Liver (tissue), 3 donors: ENCODE measurements at regions not wholly inside any gene's neighbourhood (a gene's known extent, or its start where the extent isn't known, plus 50 kb on each side); places are given as distances from the start of the nearest gene placed in this dataset.

Experiments
- EGR1 ChIP-seq, 2 donors: IDR thresholded peaks; 2 replicates each; pipeline ENCODE4 v1.6.1; 2016 to 2018; ENCODE audit warnings: antibody characterized with exemption in 2 of 2, low read depth in 2 of 2
- FOXA2 ChIP-seq: IDR thresholded peaks from 2 replicates; pipeline ENCODE4 v1.6.1; 2016; ENCODE audit warnings: antibody characterized with exemption
- GABPA ChIP-seq, 2 donors: IDR thresholded peaks in 1 of 2; conservative IDR thresholded peaks in 1 of 2; 2 replicates each; pipeline ENCODE4 v1.6.1; 2016; ENCODE audit warnings: antibody characterized with exemption in 2 of 2, mild to moderate bottlenecking in 1 of 2, moderate library complexity in 1 of 2
- JUND ChIP-seq, 2 donors: IDR thresholded peaks; 2 replicates each; pipeline ENCODE4 v1.6.1; 2016; ENCODE audit warnings: antibody characterized with exemption in 2 of 2
- RAD21 ChIP-seq, 2 donors: IDR thresholded peaks; 2 replicates each; pipeline ENCODE4 v1.6.1; 2016; ENCODE audit warnings: antibody characterized with exemption in 2 of 2, mild to moderate bottlenecking in 2 of 2
- RXRA ChIP-seq, 2 donors: IDR thresholded peaks; 2 replicates each; pipeline ENCODE4 v1.6.1; 2017 to 2018; ENCODE audit warnings: antibody characterized with exemption in 2 of 2, mild to moderate bottlenecking in 1 of 2
- SP1 ChIP-seq: IDR thresholded peaks from 2 replicates; pipeline ENCODE4 v1.6.1; 2018; ENCODE audit warnings: antibody characterized with exemption, mild to moderate bottlenecking
- TAF1 ChIP-seq: conservative IDR thresholded peaks from 2 replicates; pipeline ENCODE4 v1.6.1; 2016; ENCODE audit warnings: antibody characterized with exemption, mild to moderate bottlenecking
- YY1 ChIP-seq: IDR thresholded peaks from 2 replicates; pipeline ENCODE4 v1.6.1; 2016; ENCODE audit warnings: antibody characterized with exemption, mild to moderate bottlenecking
- TF ChIP-seq, protein P1 (sequence below): IDR thresholded peaks from 2 replicates; pipeline ENCODE4 v1.6.1; 2016; ENCODE audit warnings: antibody characterized with exemption, mild to moderate bottlenecking
- TF ChIP-seq, protein P2 (sequence below): fragments of 150-350 bp; IDR thresholded peaks from 2 replicates; pipeline ENCODE4 v1.5.1; 2017; ENCODE audit warnings: improper control_type of control experiment, low read depth, low read length; ENCODE audit not compliant: missing input control
- TF ChIP-seq, protein P3 (sequence below): IDR thresholded peaks from 2 replicates; pipeline ENCODE4 v1.6.1; 2016; ENCODE audit warnings: antibody characterized with exemption
- TF ChIP-seq, protein P4 (sequence below): IDR thresholded peaks from 2 replicates; pipeline ENCODE4 v1.6.1; 2016; ENCODE audit warnings: antibody characterized with exemption
- donor health status: healthy.
- donor health status: healthy.

DNA sequence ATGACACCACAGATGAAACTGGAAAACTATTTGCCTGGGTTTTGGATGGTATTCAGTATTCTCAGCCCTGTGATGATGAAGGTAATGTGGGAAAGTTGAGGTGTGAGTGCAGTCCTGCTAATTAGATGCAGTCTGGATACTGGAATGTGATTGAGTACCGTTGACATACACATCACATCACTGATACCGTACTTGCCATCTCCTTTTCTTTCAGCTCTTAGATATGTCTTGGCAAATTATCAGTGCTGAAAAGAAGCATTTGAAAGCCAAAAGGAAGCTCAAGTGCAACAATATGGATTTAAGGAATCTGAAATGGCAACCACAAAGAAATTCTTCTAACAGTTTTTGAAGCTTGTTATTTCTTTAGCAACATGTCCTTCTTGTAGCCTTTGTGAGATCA is 381.4 kb upstream of the TGFBR2 start:
- TF ChIP-seq, protein P1, sequence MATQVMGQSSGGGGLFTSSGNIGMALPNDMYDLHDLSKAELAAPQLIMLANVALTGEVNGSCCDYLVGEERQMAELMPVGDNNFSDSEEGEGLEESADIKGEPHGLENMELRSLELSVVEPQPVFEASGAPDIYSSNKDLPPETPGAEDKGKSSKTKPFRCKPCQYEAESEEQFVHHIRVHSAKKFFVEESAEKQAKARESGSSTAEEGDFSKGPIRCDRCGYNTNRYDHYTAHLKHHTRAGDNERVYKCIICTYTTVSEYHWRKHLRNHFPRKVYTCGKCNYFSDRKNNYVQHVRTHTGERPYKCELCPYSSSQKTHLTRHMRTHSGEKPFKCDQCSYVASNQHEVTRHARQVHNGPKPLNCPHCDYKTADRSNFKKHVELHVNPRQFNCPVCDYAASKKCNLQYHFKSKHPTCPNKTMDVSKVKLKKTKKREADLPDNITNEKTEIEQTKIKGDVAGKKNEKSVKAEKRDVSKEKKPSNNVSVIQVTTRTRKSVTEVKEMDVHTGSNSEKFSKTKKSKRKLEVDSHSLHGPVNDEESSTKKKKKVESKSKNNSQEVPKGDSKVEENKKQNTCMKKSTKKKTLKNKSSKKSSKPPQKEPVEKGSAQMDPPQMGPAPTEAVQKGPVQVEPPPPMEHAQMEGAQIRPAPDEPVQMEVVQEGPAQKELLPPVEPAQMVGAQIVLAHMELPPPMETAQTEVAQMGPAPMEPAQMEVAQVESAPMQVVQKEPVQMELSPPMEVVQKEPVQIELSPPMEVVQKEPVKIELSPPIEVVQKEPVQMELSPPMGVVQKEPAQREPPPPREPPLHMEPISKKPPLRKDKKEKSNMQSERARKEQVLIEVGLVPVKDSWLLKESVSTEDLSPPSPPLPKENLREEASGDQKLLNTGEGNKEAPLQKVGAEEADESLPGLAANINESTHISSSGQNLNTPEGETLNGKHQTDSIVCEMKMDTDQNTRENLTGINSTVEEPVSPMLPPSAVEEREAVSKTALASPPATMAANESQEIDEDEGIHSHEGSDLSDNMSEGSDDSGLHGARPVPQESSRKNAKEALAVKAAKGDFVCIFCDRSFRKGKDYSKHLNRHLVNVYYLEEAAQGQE = no peak
- TF ChIP-seq, protein P2, sequence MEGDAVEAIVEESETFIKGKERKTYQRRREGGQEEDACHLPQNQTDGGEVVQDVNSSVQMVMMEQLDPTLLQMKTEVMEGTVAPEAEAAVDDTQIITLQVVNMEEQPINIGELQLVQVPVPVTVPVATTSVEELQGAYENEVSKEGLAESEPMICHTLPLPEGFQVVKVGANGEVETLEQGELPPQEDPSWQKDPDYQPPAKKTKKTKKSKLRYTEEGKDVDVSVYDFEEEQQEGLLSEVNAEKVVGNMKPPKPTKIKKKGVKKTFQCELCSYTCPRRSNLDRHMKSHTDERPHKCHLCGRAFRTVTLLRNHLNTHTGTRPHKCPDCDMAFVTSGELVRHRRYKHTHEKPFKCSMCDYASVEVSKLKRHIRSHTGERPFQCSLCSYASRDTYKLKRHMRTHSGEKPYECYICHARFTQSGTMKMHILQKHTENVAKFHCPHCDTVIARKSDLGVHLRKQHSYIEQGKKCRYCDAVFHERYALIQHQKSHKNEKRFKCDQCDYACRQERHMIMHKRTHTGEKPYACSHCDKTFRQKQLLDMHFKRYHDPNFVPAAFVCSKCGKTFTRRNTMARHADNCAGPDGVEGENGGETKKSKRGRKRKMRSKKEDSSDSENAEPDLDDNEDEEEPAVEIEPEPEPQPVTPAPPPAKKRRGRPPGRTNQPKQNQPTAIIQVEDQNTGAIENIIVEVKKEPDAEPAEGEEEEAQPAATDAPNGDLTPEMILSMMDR = no peak
- TF ChIP-seq RAD21 (IDR thresholded peaks at IDR 0.05) = no peak
- TF ChIP-seq JUND (IDR thresholded peaks at IDR 0.05) = no peak
- TF ChIP-seq, protein P3, sequence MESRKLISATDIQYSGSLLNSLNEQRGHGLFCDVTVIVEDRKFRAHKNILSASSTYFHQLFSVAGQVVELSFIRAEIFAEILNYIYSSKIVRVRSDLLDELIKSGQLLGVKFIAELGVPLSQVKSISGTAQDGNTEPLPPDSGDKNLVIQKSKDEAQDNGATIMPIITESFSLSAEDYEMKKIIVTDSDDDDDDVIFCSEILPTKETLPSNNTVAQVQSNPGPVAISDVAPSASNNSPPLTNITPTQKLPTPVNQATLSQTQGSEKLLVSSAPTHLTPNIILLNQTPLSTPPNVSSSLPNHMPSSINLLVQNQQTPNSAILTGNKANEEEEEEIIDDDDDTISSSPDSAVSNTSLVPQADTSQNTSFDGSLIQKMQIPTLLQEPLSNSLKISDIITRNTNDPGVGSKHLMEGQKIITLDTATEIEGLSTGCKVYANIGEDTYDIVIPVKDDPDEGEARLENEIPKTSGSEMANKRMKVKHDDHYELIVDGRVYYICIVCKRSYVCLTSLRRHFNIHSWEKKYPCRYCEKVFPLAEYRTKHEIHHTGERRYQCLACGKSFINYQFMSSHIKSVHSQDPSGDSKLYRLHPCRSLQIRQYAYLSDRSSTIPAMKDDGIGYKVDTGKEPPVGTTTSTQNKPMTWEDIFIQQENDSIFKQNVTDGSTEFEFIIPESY = no peak
- TF ChIP-seq YY1 = no peak
- TF ChIP-seq FOXA2 = no peak
- TF ChIP-seq GABPA (IDR thresholded peaks at IDR 0.05 in 1 of 2, conservative IDR thresholded peaks at IDR 0.05 in 1 of 2) = no peak
- no peak for TF ChIP-seq EGR1 (IDR thresholded peaks at IDR 0.05; ENCODE audit: low read depth in 2 of 2)
- TF ChIP-seq TAF1 = no peak
- no peak for TF ChIP-seq SP1
- TF ChIP-seq, protein P4, sequence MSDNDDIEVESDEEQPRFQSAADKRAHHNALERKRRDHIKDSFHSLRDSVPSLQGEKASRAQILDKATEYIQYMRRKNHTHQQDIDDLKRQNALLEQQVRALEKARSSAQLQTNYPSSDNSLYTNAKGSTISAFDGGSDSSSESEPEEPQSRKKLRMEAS = no peak
- no peak for TF ChIP-seq RXRA (IDR thresholded peaks at IDR 0.05)
